Kidney (tissue), 13 donors: ENCODE measurements at regions not wholly inside any gene's neighbourhood (a gene's known extent, or its start where the extent isn't known, plus 50 kb on each side); places are given as distances from the start of the nearest gene placed in this dataset.

ENCODE experiments used
- DNase-seq, 5 donors: peaks; one replicate each; pipeline ENCODE4 v3.0.0-alpha.2; 2013 to 2020
- FAIRE-seq: peaks from 2 replicates; lab custom pipeline; 2012; peaks lifted over from hg19 to GRCh38; lab: Jason Lieb, UNC
- H3K27ac ChIP-seq, 2 donors: one replicate each; pipeline ENCODE4 v1.7.0; 2013; ENCODE audit warnings: low read depth in 2 of 2, low read length in 2 of 2, inconsistent platforms in 1 of 2
- H3K27me3 ChIP-seq: one replicate; pipeline ENCODE4 v1.7.1; 2013; ENCODE audit warnings: low read length, inconsistent platforms; ENCODE audit not compliant: control insufficient read depth, insufficient read depth
- H3K36me3 ChIP-seq, 3 donors: one replicate each; pipeline versions ENCODE4 v1.7.0 to v1.7.1; 2013; ENCODE audit warnings: low read length in 3 of 3, control low read depth in 1 of 3, inconsistent platforms in 1 of 3; ENCODE audit not compliant: insufficient read depth in 3 of 3, control insufficient read depth in 2 of 3
- H3K4me1 ChIP-seq, 3 donors: one replicate each; pipeline versions ENCODE4 v1.7.0 to v1.7.1; 2013; ENCODE audit warnings: low read length in 3 of 3, inconsistent platforms in 1 of 3, low read depth in 1 of 3; ENCODE audit not compliant: control insufficient read depth in 2 of 3, insufficient read depth in 2 of 3
- H3K4me3 ChIP-seq, 3 donors: one replicate each; pipeline versions ENCODE4 v1.7.0 to v1.8.1; 2013; ENCODE audit warnings: low read length in 3 of 3, control low read depth in 1 of 3, inconsistent platforms in 1 of 3
- H3K9ac ChIP-seq, 3 donors: one replicate each; pipeline versions ENCODE4 v1.7.0 to v1.7.1; 2013; ENCODE audit warnings: low read length in 3 of 3, control low read depth in 1 of 3, inconsistent platforms in 1 of 3
- H3K9me3 ChIP-seq, 3 donors: one replicate each; pipeline versions ENCODE4 v1.7.0 to v1.7.1; 2013; ENCODE audit warnings: low read length in 3 of 3, control low read depth in 1 of 3, inconsistent platforms in 1 of 3; ENCODE audit not compliant: control insufficient read depth in 2 of 3, insufficient read depth in 1 of 3
- CTCF ChIP-seq: IDR thresholded peaks from 3 replicates; pipeline ENCODE4 v1.5.1; 2012; ENCODE audit warnings: mild to moderate bottlenecking, moderate library complexity, borderline replicate concordance; ENCODE audit not compliant: insufficient read depth; ENCODE audit errors: extremely low read depth
- intact Hi-C: fragments of 100-400 bp; cut with DNase I; formaldehyde crosslinking; loops from one replicate; pipeline ENCODE4 v1.11.1; 2022
- donor health status: control.
- donor health status: control.
- donor health status: control.
- donor health status: control.
- donor health status: control.
- donor health status: DM: yes; HTN: yes; CAD: no.
- donor health status: Normal renal cell carcinoma (clear cell type).

- H3K27ac ChIP-seq, result peak overlapping the region; percentile 26 to 76
- TF ChIP-seq CTCF, result no peak
- FAIRE-seq, result no peak
- intact Hi-C loops, result no loop called here
- H3K9ac ChIP-seq, result no peak overlapping the region
- peak in 2 of 5 donors; percentile 53 to 66 for DNase-seq
- H3K27me3 ChIP-seq, result no peaks in the 10 kb centered on the region
- H3K36me3 ChIP-seq, result no peaks in the 10 kb centered on the region
- no peak overlapping the region for H3K4me3 ChIP-seq
- no peaks in the 10 kb centered on the region for H3K9me3 ChIP-seq
- H3K4me1 ChIP-seq, result peaks cover 2 to 37% (median 37%) of the 10 kb centered on the region in 3 donors
Observed at GRCh38 chr2:8538931-8539621, 142.8 kb upstream of the ID2 start.

- intact Hi-C loops, result no loop called here
- Histone ChIP-seq H3K36me3 (no peaks in the 10 kb centered on the region), H3K4me1 (peaks cover 2 to 38% (median 34%) of the 10 kb centered on the region in 3 donors), H3K4me3 (no peak overlapping the region), H3K9ac (peak overlapping the region in 1 of 3 donors; percentile 58), H3K27me3 (no peaks in the 10 kb centered on the region), H3K9me3 (no peaks in the 10 kb centered on the region), H3K27ac (peak overlapping the region; percentile 26 to 76)
- TF ChIP-seq CTCF, result no peak
- peak; percentile 79 to 93 (median 87) for DNase-seq
- FAIRE-seq, result no peak
Observed at GRCh38 chr2:8539743-8540551, 141.9 kb upstream of the ID2 start.

GRCh38 chr2:8540552-8541055 lies 141.3 kb upstream of the ID2 start:
- peak overlapping the region in 1 of 3 donors; percentile 58 for H3K9ac ChIP-seq
- H3K27ac ChIP-seq, result peak overlapping the region in 1 of 2 donors; percentile 52
- no peak overlapping the region for H3K4me3 ChIP-seq
- H3K27me3 ChIP-seq, result no peaks in the 10 kb centered on the region
- intact Hi-C loops, result no loop called here
- no peak for DNase-seq
- H3K36me3 ChIP-seq, result no peaks in the 10 kb centered on the region
- FAIRE-seq, result no peak
- H3K4me1 ChIP-seq, result peaks cover 2 to 33% (median 29%) of the 10 kb centered on the region in 3 donors
- H3K9me3 ChIP-seq, result no peaks in the 10 kb centered on the region
- TF ChIP-seq CTCF, result no peak
